ENCODE measurements at regions not wholly inside any gene's neighbourhood (a gene's known extent, or its start where the extent isn't known, plus 50 kb on each side); places are given as distances from the start of the nearest gene placed in this dataset.

DNA sequence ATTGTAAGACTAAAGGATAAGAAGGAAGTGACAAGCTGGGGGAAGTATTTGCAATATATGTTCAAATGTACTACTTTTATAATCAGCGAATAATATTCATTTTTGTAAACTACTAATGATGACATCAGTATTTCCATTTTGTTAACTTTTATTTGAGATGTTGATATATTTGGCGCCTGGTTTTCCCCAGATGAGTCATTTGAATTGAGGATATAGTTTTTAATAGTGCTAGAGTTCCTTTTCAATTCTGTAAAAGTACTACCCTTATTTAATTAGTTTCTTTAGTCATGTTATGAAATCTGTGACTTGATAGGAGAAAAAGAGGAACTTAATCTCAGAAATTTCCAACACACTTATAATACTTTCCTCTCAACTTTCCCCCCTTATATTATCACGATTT is 495.3 kb downstream of the IRS1 start:
- TF ChIP-seq, protein P1, sequence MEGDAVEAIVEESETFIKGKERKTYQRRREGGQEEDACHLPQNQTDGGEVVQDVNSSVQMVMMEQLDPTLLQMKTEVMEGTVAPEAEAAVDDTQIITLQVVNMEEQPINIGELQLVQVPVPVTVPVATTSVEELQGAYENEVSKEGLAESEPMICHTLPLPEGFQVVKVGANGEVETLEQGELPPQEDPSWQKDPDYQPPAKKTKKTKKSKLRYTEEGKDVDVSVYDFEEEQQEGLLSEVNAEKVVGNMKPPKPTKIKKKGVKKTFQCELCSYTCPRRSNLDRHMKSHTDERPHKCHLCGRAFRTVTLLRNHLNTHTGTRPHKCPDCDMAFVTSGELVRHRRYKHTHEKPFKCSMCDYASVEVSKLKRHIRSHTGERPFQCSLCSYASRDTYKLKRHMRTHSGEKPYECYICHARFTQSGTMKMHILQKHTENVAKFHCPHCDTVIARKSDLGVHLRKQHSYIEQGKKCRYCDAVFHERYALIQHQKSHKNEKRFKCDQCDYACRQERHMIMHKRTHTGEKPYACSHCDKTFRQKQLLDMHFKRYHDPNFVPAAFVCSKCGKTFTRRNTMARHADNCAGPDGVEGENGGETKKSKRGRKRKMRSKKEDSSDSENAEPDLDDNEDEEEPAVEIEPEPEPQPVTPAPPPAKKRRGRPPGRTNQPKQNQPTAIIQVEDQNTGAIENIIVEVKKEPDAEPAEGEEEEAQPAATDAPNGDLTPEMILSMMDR (conservative IDR thresholded peaks at IDR 0.05), result no peak
- TF ChIP-seq ZFX (IDR thresholded peaks at IDR 0.05), result no peak
